Caki2 (cell line): ENCODE measurements at regions not wholly inside any gene's neighbourhood (a gene's known extent, or its start where the extent isn't known, plus 50 kb on each side); places are given as distances from the start of the nearest gene placed in this dataset.
"Not testable (repeated sequence)": the region's sequence is repeated elsewhere in the genome, so short reads cannot be mapped to it uniquely, and the experiment has no call there.

Experiments used
- DNase-seq: peaks from one replicate; pipeline ENCODE4 v3.0.0-alpha.2; 2015; ENCODE audit warnings: low read depth
- in situ Hi-C: cut with HindIII; loops from 2 replicates; pipeline ENCODE4 v1.10.0; 2016; ENCODE audit warnings: low sequenced_read_pairs, low pct_unique_long_range_greater_than_20kb, mixed read lengths

DNA sequence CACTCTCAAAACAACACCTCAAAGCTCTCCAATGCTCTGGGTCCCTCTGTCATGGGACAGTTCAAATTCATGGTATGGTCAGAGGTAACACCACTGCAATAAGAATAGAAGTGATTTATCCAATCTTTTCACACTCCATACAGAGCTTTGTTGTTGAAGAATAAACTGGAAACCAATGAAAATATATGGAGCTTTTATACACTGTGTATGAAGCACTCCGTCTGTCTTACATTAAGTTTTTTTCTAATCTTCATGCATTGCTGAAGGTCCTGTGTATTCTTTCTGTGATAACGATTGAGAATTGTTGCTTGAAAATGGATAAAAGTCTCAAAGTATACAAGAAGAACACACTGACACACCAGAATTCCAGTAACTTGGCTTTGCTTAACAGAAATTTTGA, 603.7 kb upstream of the LUZP2 start:
- in situ Hi-C loops = no loop called here
- DNase-seq = no peak

DNA sequence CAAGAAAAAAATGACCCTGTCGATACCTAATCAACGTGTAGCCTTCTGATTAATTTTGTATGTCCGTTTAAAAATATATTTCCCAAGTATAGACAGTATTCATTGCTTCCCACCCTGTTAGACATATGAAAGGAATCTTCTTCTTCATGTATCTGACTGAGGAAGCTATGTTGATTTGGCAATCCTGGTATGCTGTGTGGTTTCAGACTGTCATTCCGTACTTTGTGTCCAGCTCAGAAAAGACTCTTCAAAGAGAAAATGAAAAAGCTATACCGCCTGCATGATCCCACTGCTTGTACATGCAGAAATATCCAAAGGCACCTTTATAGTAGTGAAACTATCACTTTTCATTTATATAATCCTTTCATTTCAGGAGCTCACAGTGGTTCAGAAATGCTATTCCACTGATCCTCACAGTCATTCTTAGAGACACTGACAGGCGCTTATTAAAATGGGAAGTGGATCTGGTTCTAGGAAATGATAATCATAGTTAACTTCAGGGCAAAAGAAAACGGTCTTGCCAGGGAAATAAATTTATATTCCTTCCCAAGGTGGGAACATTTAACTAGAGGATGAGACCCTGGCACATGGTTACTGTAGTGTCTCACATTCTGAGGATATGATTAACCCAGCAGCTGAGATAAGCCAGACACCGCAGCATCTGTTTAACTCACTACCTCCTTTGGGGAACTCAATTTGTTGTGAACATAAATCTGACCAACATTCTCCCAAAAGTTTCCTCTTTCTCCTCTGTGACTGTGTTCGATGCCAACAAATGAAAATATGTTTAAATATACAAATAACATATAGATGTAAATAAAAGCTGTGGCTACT, 599.2 kb upstream of the LUZP2 start:
- in situ Hi-C loops = no loop called here
- DNase-seq = no peak

DNA sequence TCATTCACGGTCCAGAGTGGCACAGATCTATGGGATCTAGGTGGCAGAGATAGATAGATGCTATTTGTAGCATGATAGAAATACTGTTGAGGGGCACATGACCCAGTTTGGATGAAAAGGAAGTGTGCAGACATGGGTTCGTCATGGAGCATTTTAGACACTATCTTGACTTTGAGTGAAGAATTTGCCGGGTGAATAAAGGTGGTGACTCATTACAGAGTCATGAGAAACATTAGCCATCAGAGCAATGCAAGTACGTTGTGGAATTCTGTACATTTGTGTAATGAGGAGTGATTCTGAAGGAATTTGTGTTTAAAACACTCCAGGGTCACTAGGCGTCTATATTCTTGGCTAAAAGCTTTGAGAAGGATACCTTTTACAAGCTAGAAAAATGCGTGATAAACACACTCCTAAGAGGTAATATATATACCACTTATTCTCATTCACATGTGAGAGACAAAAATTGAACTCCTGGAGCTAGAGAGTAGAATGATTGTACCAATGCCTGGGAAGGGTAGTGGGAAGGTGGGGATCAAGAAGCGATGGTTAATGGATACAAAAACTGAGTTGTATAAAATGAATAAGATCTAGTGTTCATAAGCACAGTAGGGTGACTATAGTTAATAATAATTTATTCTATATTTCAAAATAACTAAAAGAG, 593.7 kb upstream of the LUZP2 start:
- in situ Hi-C loops = no loop called here
- DNase-seq = peak; percentile 56

DNA sequence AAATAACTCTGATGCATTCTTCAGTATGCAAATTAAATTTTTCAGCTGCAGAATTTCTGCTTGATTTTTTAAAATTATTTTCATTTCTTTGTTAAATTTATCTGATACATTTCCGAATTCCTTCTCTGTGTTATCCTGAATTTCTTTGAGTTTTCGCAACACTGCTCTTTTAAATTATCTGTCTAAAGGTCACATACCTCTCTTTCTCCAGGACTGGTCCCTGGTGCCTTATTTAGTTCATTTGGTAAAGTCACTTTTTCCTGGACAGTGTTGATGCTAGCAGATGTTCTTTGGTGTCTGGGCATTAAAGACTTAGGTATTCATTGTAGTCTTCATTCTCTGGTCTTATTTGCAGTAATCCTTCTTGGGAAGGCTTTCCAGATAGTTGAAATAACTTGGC, 577.4 kb upstream of the LUZP2 start:
- in situ Hi-C loops = no loop called here
- no peak for DNase-seq

DNA sequence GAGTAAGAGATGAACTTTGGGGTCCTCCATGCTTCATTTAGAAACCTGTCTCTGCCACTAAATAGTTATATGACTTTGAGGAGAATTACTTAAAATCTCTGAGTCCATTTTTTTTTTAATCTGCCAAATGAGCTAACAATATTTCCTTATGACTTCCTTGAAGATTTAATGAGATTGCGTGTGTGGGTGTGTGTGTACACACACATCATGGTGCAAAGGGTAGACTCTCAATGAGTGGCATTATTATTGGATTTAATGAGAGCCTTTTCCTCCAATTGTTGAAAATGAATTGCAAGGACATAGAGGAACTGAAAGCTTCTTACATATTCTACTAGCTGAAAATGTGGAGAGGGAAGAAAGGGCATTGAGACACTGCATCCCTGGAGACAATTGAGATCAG, 573.5 kb upstream of the LUZP2 start:
- DNase-seq = no peak
- in situ Hi-C loops = no loop called here

DNA sequence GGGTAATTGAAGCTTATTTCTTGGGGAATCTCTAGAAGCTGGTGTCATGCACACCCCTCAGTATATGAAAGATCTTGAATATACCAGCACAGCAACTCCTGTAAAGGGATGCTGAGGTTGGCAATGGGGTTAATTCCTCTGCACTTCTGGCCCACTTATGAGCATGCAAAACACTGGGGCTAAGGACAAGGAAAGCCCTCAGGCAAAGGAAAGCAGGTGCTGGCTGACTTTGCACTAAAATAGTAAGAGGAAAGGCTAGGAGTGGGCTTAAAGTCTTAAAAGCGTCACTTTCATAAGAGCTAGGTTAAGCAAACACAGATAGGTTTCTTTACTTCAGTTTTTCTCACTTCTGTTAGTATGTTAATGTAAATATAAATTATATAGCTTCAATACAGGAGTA, 572.6 kb upstream of the LUZP2 start:
- in situ Hi-C loops = no loop called here
- no peak for DNase-seq

DNA sequence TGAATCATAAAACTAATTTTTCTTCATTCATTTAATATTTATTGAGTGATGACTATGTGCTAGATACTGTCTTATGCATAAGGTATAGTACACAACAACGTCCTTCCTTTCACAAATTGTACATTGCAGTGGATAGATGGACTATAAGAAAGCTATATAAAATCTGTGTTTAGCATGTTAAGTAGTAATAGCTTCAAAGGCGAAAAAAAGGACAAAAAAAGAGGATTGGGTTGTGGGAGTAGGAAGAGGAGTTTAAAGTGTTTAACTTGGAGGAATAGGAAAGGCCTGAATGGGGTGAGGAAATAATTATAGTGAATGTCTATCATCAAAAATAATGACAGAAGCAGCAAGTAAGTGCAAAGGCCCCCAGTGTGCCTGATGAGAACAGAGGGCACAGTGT, 565.4 kb upstream of the LUZP2 start:
- no peak for DNase-seq
- in situ Hi-C loops = no loop called here

DNA sequence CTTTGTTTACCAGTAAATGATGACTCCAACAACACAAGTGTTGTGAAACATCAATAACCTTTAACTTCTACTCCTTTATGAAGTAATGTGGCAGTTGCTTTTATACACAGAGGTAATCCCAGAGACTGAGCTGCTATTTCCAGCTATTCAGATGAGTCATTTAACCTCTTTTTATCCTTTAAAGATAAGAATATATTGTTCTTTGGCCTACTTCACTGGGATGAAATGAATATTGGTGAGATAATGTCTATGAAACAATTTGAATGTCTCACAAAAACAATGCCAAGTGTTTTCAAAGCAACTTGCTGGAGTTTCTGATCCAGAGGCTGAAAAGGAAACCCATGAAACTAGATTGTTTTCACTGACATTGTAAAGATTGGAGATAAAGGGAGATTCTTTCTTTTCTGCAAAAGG, 564.4 kb upstream of the LUZP2 start:
- DNase-seq = no peak
- in situ Hi-C loops = no loop called here

DNA sequence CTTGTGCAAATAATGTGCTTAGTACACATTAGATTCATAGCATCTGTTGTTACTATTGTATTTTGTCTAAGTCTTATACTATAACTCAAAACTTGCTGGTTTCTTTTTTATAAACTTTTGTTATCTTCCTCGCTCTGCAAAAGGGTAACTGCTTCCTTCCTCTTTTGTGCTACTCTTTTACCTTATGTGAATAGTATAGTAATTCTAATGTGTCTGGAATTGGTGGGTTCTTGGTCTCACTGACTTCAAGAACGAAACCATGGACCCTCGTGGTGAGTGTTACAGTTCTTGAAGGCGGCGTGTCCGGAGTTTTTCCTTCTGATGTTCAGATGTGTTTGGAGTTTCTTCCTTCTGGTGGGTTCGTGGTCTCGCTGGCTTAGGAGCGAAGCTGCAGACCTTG, 563.1 kb upstream of the LUZP2 start:
- no peak for DNase-seq
- in situ Hi-C loops = no loop called here

DNA sequence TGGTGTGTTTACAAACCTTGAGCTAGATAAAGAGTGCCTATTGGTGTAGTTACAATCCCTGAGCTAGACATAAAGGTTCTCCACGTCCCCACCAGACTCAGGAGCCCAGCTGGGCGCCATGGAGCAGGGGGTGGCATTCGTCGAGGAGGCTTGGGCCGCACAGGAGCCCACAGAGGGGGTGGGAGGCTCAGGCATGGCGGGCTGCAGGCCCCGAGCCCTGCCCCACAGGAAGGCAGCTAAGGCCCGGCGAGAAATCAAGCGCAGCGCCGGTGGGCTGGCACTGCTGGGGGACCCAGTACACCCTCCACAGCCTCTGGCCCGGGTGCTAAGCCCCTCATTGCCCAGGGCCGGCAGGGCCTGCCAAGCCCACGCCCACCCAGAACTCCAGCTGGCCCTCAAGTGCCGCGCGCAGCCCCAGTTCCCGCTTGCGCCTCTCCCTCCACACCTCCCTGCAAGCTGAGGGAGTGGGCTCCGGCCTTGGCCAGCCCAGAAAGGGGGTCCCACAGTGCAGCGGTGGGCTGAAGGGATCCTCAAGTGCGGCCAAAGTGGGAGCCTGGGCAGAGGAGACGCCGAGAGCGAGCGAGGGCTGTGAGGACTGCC, 562.1 kb upstream of the LUZP2 start:
- DNase-seq, in situ Hi-C loops: not testable (repeated sequence)

DNA sequence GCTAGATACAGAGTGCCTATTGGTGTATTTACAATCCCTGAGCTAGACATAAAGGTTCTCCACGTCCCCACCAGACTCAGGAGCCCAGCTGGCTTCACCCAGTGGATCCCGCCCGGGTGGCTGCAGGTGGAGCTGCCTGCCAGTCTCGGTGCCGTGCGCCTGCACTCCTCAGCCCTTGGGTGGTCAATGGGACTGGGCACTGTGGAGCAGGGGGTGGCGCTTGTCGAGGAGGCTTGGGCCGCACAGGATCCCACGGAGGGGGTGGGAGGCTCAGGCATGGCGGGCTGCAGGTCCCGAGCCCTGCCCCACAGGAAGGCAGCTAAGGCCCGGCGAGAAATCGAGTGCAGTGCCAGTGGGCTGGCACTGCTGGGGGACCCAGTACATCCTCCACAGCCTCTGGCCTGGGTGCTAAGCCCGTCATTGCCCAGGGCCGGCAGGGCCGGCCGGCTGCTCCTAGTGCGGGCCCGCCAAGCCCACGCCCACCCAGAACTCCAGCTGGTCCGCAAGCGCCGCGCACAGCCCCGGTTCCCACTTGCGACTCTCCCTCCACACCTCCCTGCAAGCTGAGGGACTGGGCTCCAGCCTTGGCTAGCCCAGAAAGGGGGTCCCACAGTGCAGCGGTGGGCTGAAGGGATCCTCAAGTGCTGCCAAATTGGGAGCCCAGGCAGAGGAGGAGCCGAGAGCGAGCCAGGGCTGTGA, 554.6 kb upstream of the LUZP2 start:
- in situ Hi-C loops, DNase-seq: not testable (repeated sequence)

DNA sequence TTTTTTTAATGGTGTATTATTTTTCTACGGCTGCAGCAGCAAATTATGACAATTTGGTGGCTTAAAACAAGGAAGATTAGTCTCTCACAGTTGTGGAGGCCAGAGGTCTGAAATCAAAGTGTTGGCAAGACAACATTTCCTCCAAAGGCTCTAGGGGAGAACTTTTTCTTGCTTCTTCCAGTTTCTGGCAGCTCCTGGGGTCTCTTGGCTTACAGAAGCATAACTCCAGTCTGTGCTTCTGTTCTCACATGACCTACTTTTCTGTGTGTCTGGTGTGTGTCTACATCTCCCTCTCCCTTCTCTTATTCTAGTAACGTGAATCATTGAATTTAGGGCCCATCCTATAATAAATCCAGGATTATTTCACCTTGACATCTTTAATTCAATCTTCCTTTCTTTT, 551.9 kb upstream of the LUZP2 start:
- no peak for DNase-seq
- in situ Hi-C loops = no loop called here

DNA sequence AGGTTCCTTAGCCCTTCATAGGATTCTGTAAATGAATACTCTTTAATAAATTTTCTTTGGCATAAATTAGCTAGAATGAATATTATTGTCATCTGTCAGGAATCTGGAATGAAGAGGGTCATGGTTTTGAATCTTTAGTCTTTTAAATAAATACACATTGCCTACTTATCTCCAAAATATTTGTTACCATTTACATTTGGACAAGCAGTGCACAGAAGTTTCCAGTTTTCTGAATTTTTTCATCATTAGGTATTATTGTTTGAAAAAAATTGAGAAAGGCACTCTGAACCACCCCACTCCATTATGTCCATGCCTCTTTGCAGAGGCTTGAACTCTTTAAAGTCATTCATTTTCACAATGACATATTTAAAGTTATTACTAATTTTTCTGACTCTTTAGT, 549.0 kb upstream of the LUZP2 start:
- in situ Hi-C loops = no loop called here
- DNase-seq = no peak

DNA sequence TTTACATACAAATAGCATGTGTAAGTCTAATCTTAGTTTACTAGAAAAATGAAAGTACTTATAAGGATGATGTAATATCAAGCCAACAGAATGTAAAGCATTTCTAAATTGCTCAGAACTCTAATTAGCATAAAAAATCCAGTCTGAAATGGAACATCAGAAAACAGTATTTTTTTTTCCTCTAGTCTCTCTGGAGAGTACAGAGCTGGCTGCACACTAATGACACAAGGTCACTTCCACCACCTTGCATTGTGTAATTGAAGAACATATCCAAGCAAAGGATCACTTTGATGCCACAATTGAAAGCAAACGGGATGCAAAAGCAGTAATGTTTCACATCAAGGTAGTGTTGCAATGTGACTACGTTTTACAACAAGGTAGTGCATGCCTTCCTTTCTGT, 548.0 kb upstream of the LUZP2 start:
- in situ Hi-C loops = no loop called here
- no peak for DNase-seq

DNA sequence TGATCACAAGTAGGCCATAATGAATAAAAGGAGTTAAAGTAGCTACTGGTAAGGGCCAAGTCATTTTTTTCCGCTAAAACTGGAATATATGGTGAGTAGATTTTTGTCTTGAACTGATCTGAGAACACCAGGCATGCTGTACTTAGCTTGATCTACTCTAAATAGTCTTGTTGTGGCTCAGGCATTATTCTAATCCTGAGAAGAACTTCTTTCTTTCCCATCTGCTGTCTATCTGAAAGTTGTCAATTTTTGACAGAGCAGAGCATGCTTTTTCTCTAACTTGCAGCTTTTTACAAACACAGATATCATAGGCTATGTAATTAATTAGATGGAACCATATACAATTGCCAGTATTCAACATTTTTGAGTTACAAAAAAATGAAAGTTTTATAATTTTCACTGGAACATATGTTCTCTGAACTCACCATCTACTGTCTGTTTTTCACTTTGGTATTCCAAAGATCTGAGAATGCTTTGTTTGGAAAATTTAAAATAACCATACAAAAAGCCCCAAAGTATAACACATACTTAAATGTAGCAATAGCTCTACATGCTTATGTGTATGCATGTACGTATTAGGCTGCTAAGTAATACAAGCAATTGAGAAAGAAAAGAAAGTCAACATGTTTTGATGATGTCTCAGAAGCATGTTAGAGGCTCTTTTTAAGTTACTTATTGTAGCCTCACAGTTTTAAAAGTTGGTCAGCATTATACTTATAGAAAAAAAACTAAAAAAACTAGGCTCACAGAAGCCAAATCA, 542.7 kb upstream of the LUZP2 start:
- in situ Hi-C loops = no loop called here
- no peak for DNase-seq

DNA sequence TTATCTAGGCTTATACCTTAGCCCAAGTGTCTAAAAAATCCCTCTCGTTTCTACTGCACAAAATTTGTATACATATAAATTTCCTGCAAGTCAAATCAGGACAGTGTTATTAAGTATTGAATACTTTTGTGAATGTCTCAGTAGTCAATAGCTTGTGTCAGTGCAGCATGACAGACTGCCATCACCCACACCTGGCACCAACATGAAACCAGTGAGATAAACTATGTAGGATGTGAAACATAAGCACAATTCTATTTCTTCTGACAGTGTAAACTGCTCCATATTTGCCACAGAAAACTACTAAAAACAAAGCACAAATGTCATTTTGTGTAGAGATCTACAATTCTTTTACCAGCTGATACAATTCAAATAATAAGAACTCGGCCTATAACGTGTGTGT, 542.1 kb upstream of the LUZP2 start:
- no peak for DNase-seq
- in situ Hi-C loops = no loop called here

DNA sequence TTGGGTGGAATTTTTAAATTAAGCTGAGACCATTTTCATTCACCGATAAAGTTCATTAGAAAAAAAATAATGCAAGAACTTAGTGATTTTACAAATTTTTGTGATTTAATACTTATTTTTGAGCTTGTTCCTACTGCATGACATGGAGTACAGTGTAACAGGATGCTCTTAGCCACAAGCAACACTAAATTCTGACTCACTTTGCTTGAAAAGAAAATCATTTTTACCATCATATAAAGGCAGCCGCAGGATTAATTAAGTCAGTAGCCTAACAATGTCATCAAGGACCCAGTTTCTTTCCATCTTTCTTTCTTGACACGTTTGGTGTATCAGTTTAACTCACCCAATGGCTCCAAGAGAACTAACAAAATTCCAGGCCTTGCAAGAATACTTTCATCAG, 540.3 kb upstream of the LUZP2 start:
- DNase-seq = no peak
- in situ Hi-C loops = no loop called here

DNA sequence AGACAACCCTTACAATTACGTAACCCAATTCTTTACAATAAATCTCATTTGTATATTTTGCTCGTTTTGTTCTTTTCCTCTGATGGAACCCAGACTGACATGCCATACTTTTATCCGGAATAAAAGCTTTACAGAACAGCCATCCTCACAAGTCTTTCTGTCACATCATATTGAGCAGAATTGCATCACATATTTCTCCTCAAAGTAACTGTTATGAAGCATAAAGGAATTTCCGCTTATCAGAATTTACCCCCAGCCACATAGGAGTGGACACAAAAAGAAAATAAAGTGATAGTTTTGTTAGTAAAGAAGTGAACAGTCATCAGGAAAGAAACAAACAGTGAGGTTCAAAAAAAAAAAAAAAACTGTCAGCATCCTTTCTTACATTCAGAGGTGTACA, 539.5 kb upstream of the LUZP2 start:
- in situ Hi-C loops = no loop called here
- DNase-seq = no peak
